VCaP (cell line): ENCODE measurements at regions not wholly inside any gene's neighbourhood (a gene's known extent, or its start where the extent isn't known, plus 50 kb on each side); places are given as distances from the start of the nearest gene placed in this dataset.

Experiments used
- H3K27ac ChIP-seq: fragments of 450-650 bp; 2 replicates; pipeline ENCODE4 v1.5.1; 2017
- TF ChIP-seq, protein P1 (sequence below): fragments of 450-650 bp; conservative IDR thresholded peaks from 2 replicates; pipeline ENCODE4 v1.5.1; 2017; ENCODE audit warnings: mild to moderate bottlenecking, moderate library complexity

DNA sequence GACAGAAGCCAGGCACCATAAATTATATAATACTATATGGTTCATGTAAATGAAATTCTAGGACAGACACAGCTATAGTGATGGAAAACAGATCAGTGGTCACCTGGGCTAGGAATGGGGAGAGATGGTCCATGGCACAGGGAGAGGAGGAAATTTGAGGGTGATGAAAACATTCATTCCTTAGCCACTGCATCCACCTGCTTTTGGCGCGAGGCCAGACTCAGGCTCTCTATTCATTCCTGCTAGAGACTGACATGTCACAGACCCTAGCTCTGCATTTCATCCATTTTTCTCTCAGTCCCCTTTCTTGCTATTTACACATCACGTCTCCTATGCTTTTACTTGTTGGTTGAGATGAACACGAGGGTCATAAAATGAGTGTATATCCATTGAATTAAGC, 628.3 kb upstream of the SLC10A2 start:
- TF ChIP-seq, protein P1, sequence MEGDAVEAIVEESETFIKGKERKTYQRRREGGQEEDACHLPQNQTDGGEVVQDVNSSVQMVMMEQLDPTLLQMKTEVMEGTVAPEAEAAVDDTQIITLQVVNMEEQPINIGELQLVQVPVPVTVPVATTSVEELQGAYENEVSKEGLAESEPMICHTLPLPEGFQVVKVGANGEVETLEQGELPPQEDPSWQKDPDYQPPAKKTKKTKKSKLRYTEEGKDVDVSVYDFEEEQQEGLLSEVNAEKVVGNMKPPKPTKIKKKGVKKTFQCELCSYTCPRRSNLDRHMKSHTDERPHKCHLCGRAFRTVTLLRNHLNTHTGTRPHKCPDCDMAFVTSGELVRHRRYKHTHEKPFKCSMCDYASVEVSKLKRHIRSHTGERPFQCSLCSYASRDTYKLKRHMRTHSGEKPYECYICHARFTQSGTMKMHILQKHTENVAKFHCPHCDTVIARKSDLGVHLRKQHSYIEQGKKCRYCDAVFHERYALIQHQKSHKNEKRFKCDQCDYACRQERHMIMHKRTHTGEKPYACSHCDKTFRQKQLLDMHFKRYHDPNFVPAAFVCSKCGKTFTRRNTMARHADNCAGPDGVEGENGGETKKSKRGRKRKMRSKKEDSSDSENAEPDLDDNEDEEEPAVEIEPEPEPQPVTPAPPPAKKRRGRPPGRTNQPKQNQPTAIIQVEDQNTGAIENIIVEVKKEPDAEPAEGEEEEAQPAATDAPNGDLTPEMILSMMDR = no peak
- H3K27ac ChIP-seq = no peak overlapping the region

DNA sequence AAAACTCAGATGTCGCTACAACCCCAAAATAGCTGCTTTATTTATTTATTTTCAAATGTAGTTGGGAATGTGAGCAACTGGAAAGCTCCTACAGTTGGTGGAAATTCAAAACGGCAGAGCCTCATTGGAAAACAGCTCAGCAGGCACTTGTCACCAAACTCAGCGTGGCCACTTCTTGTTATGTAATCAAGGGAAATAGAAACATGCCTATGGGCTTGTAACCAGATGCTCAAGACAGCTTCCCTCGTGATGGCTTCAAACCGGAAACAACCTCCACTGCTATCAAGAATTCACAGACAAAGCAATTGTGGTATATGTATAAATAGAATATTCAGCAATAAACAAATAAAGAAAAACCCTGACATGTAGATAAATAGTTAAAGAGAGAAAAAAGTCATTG, 627.8 kb upstream of the SLC10A2 start:
- TF ChIP-seq, protein P1 = no peak
- no peak overlapping the region for H3K27ac ChIP-seq

DNA sequence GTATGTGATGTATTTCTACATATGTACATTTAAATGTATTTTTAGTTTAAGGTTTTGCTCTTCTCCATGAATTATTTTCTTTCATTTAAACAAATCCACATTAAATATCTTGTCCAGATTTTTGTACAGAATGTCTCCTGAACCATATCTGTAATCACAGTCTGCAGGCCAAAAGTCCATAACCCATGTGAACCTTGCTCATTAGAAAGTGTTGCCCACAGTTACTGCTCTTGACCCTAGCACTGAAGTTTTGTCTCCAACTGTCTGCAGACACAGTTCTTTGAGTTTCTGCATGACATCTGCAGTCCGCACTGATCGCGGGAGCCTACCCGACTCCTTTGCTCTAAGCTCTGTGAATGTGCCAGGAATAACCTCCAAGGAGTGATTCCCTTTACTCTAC, 626.2 kb upstream of the SLC10A2 start:
- TF ChIP-seq, protein P1 = no peak
- no peak overlapping the region for H3K27ac ChIP-seq

DNA sequence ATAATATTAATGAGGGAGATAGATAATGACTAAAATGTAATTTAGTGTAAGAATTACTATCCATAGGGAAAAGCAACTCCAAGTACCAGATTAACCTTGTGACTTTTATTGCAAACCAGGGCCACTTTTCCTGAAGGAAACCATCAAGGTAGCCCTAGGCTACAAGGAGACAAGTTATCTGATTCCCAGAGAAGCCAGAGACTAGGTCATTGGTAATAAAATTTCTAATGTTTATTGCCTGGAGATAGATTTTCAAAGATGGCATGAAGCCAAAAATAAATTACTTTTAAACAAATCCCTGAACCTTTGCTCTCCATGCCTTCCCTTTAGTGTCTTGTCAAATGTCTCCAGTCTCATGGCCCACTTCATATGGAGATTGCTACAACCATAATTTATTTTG, 610.1 kb upstream of the SLC10A2 start:
- H3K27ac ChIP-seq = no peak overlapping the region
- TF ChIP-seq, protein P1 = no peak

GRCh38 chr13:103671547-103671946, 605.3 kb upstream of the SLC10A2 start:
- TF ChIP-seq, protein P1 = no peak
- no peak overlapping the region for H3K27ac ChIP-seq

- TF ChIP-seq, protein P1 = no peak
- H3K27ac ChIP-seq = no peak overlapping the region
These were observed 597.8 kb upstream of the SLC10A2 start for GRCh38 chr13:103663996-103664395.

DNA sequence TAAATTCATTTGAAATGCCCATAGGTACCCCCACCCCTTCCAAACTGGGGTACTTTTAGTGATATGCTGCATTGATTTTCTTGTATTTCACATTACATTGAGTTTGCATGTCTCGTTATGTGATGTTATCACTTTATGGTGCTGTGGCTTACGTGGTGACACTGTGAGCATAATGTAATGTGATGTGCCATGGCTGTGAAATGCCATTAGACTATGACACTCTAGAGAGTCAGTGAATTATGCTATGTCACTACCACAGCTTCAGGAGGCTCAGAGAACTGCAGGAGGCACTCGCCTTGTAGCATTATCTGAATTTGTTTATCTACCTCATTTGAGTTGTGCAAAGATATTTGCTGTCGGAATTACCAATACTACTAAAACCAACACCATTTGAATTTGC, 590.1 kb upstream of the SLC10A2 start:
- TF ChIP-seq, protein P1 = no peak
- H3K27ac ChIP-seq = no peak overlapping the region

- TF ChIP-seq, protein P1 = no peak
- H3K27ac ChIP-seq = no peak overlapping the region
These were observed 574.4 kb upstream of the SLC10A2 start for GRCh38 chr13:103640606-103641005.
